ENCODE measurements at regions not wholly inside any gene's neighbourhood (a gene's known extent, or its start where the extent isn't known, plus 50 kb on each side); places are given as distances from the start of the nearest gene placed in this dataset.

- intact Hi-C loops (cut with DNase I): no loop called here
Observed at GRCh38 chr18:24818441-24818840, 358.0 kb downstream of the HRH4 start.

GRCh38 chr18:24819141-24819890, 358.9 kb downstream of the HRH4 start:
- Histone ChIP-seq H3K36me3 (replicated peaks in 1 of 2) (no peaks in the 10 kb centered on the region), H3K27ac (no peak overlapping the region), H3K4me3 (no peak overlapping the region), H3K4me1 (replicated peaks in 1 of 2) (no peaks in the 10 kb centered on the region), H3K9me3 (replicated peaks in 1 of 3) (no peaks in the 10 kb centered on the region), H3K27me3 (no peaks in the 10 kb centered on the region)
- no peak for DNase-seq
- intact Hi-C loops (cut with DNase I): no loop called here
- WGBS, 4 donors: 87 to 90% (median 89%) methylated on average over 7 of the region's 7 CpGs
- TF ChIP-seq, protein P1, sequence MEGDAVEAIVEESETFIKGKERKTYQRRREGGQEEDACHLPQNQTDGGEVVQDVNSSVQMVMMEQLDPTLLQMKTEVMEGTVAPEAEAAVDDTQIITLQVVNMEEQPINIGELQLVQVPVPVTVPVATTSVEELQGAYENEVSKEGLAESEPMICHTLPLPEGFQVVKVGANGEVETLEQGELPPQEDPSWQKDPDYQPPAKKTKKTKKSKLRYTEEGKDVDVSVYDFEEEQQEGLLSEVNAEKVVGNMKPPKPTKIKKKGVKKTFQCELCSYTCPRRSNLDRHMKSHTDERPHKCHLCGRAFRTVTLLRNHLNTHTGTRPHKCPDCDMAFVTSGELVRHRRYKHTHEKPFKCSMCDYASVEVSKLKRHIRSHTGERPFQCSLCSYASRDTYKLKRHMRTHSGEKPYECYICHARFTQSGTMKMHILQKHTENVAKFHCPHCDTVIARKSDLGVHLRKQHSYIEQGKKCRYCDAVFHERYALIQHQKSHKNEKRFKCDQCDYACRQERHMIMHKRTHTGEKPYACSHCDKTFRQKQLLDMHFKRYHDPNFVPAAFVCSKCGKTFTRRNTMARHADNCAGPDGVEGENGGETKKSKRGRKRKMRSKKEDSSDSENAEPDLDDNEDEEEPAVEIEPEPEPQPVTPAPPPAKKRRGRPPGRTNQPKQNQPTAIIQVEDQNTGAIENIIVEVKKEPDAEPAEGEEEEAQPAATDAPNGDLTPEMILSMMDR (IDR thresholded peaks at IDR 0.05): no peak
- TF ChIP-seq POLR2A (IDR thresholded peaks at IDR 0.05): no peak

More at GRCh38 chr18:24818441-24818840, 358.0 kb downstream of the HRH4 start:
- no peak for DNase-seq
- H3K9me3 ChIP-seq (replicated peaks in 1 of 3): no peaks in the 10 kb centered on the region
- H3K4me1 ChIP-seq (replicated peaks in 1 of 2): no peaks in the 10 kb centered on the region
- H3K27ac ChIP-seq: no peak overlapping the region
- no peak overlapping the region for H3K4me3 ChIP-seq
- no peaks in the 10 kb centered on the region for H3K27me3 ChIP-seq
- 50 to 60% (median 55%) methylated on average over 6 of the region's 6 CpGs for WGBS, 4 donors
- no peak for TF ChIP-seq POLR2A (IDR thresholded peaks at IDR 0.05)
- TF ChIP-seq, protein P1 (IDR thresholded peaks at IDR 0.05): no peak
- no peaks in the 10 kb centered on the region for H3K36me3 ChIP-seq (replicated peaks in 1 of 2)

- no peaks in the 10 kb centered on the region for H3K27me3 ChIP-seq
- 73 to 86% (median 79%) methylated on average over 1 of the region's 1 CpG for WGBS, 4 donors
Observed at GRCh38 chr18:24825397-24825796, 365.0 kb downstream of the HRH4 start.

DNA sequence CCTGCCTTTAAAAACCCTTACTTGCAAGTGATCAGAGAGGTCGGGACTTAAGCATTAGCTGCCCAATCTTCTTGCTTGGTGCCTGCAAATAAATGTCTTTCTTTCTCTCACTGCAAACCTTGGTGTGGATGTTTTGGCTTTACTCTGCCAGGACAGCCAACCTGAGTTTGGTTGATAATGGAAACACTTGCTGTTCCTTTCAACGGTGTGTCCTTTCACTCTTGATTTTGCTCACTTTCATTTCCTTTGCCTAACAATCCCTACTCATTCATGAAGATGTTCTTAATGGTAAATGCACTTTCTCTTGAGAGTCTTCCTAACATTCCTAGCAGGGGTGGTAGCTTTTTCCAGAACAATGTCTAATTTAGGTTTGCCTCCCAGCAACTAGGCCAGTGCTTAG, 366.2 kb downstream of the HRH4 start:
- Histone ChIP-seq H3K9me3 (replicated peaks in 1 of 3) (no peaks in the 10 kb centered on the region), H3K36me3 (replicated peaks in 1 of 2) (no peaks in the 10 kb centered on the region), H3K4me1 (replicated peaks in 1 of 2) (no peaks in the 10 kb centered on the region), H3K27ac (no peak overlapping the region), H3K4me3 (no peak overlapping the region), H3K27me3 (no peaks in the 10 kb centered on the region)
- WGBS, 4 donors: 71 to 77% (median 74%) methylated on average over 2 of the region's 2 CpGs
- TF ChIP-seq POLR2A (IDR thresholded peaks at IDR 0.05): no peak
- intact Hi-C loops (cut with DNase I): no loop called here
- no peak for DNase-seq

More at GRCh38 chr18:24825397-24825796, 365.0 kb downstream of the HRH4 start:
- DNase-seq: no peak
- TF ChIP-seq, protein P1 (IDR thresholded peaks at IDR 0.05): no peak
- no peak for TF ChIP-seq POLR2A (IDR thresholded peaks at IDR 0.05)
- Histone ChIP-seq H3K9me3 (replicated peaks in 1 of 3) (no peaks in the 10 kb centered on the region), H3K36me3 (replicated peaks in 1 of 2) (no peaks in the 10 kb centered on the region), H3K27ac (no peak overlapping the region), H3K4me3 (no peak overlapping the region), H3K4me1 (replicated peaks in 1 of 2) (no peaks in the 10 kb centered on the region)
- intact Hi-C loops (cut with DNase I): no loop called here

- no peak for DNase-seq
- Histone ChIP-seq H3K9me3 (replicated peaks in 1 of 3) (no peaks in the 10 kb centered on the region), H3K27ac (no peak overlapping the region), H3K4me3 (no peak overlapping the region), H3K4me1 (replicated peaks in 1 of 2) (no peaks in the 10 kb centered on the region), H3K27me3 (no peaks in the 10 kb centered on the region), H3K36me3 (replicated peaks in 1 of 2) (no peaks in the 10 kb centered on the region)
- 67 to 93% (median 83%) methylated on average over 1 of the region's 1 CpG for WGBS, 4 donors
- intact Hi-C loops (cut with DNase I): no loop called here
- TF ChIP-seq, protein P1 (IDR thresholded peaks at IDR 0.05): no peak
- TF ChIP-seq POLR2A (IDR thresholded peaks at IDR 0.05): no peak
Observed at GRCh38 chr18:24827501-24827900, 367.1 kb downstream of the HRH4 start.

All from adrenal gland (tissue), 9 donors.